ENCODE measurements at regions not wholly inside any gene's neighbourhood (a gene's known extent, or its start where the extent isn't known, plus 50 kb on each side); places are given as distances from the start of the nearest gene placed in this dataset.

- no peak overlapping the region for H3K27ac ChIP-seq (ENCODE audit: low read depth in 1 of 2, low read length in 2 of 2)
- Mint-ChIP-seq H3K4me1 (no peaks in the 10 kb centered on the region), H3K27me3 (ENCODE audit: low read depth in 3 of 3) (no peaks in the 10 kb centered on the region), H3K27ac (no peak overlapping the region), H3K4me3 (no peak overlapping the region), H3K9me3 (peaks cover 0 to 3% (median 0%) of the 10 kb centered on the region in 7 donors), H3K36me3 (no peaks in the 10 kb centered on the region)
- H3K79me2 ChIP-seq (ENCODE audit: insufficient read depth, low read length) = no peaks in the 10 kb centered on the region
- intact Hi-C loops (cut with micrococcal nuclease) = no loop called here
- TF ChIP-seq CTCF (IDR thresholded peaks at IDR 0.05) = no peak
- no peak for DNase-seq
- H3K4me3 ChIP-seq (replicated peaks in 1 of 3; ENCODE audit: low read depth in 2 of 3, low read length in 3 of 3) = no peak overlapping the region
- no peak overlapping the region for H3K4me2 ChIP-seq (replicated peaks; ENCODE audit: extremely low read depth, low read length, poor library complexity, severe bottlenecking)
- no peaks in the 10 kb centered on the region for H3K4me1 ChIP-seq (ENCODE audit: control insufficient read depth in 1 of 2, insufficient read depth in 2 of 2, low read length in 2 of 2)
- H3K36me3 ChIP-seq (replicated peaks in 1 of 2; ENCODE audit: control insufficient read depth in 1 of 2, insufficient read depth in 2 of 2, low read length in 2 of 2) = no peaks in the 10 kb centered on the region
- no peaks in the 10 kb centered on the region for H3K27me3 ChIP-seq (ENCODE audit: control insufficient read depth in 2 of 2, insufficient read depth in 2 of 2, low read length in 2 of 2)
- H4K20me1 ChIP-seq (ENCODE audit: insufficient read depth, low read length) = no peaks in the 10 kb centered on the region
- H2AFZ ChIP-seq (ENCODE audit: insufficient read depth, low read depth, low read length, poor library complexity, severe bottlenecking) = no peak overlapping the region
- no peak overlapping the region for H3K9ac ChIP-seq (ENCODE audit: insufficient read depth, low read length, poor library complexity, severe bottlenecking)
- WGBS (ENCODE audit: insufficient coverage) = 10% methylated on average over 2 of the region's 4 CpGs
- H3K9me3 ChIP-seq (replicated peaks in 1 of 2; ENCODE audit: control insufficient read depth in 1 of 2, insufficient read depth in 1 of 2, low read length in 2 of 2) = no peaks in the 10 kb centered on the region
Observed at GRCh38 chr6:95511404-95511803, 65.9 kb upstream of the MANEA start.

GRCh38 chr6:95515975-95516374 is 61.4 kb upstream of the MANEA start:
- Mint-ChIP-seq H3K27me3 (ENCODE audit: low read depth in 3 of 3) (no peaks in the 10 kb centered on the region), H3K4me1 (no peaks in the 10 kb centered on the region), H3K4me3 (no peak overlapping the region), H3K27ac (no peak overlapping the region), H3K9me3 (peaks cover 0 to 14% (median 4%) of the 10 kb centered on the region in 7 donors), H3K36me3 (no peaks in the 10 kb centered on the region)
- intact Hi-C loops (cut with micrococcal nuclease) = no loop called here
- Histone ChIP-seq H3K27ac (ENCODE audit: low read depth in 1 of 2, low read length in 2 of 2) (no peak overlapping the region), H3K9me3 (replicated peaks in 1 of 2; ENCODE audit: control insufficient read depth in 1 of 2, insufficient read depth in 1 of 2, low read length in 2 of 2) (peaks cover 4 to 15% of the 10 kb centered on the region in 2 donors), H3K36me3 (replicated peaks in 1 of 2; ENCODE audit: control insufficient read depth in 1 of 2, insufficient read depth in 2 of 2, low read length in 2 of 2) (no peaks in the 10 kb centered on the region), H3K4me1 (ENCODE audit: control insufficient read depth in 1 of 2, insufficient read depth in 2 of 2, low read length in 2 of 2) (no peaks in the 10 kb centered on the region), H2AFZ (ENCODE audit: insufficient read depth, low read depth, low read length, poor library complexity, severe bottlenecking) (no peak overlapping the region), H4K20me1 (ENCODE audit: insufficient read depth, low read length) (no peaks in the 10 kb centered on the region), H3K4me2 (replicated peaks; ENCODE audit: extremely low read depth, low read length, poor library complexity, severe bottlenecking) (no peak overlapping the region), H3K4me3 (replicated peaks in 1 of 3; ENCODE audit: low read depth in 2 of 3, low read length in 3 of 3) (no peak overlapping the region), H3K9ac (ENCODE audit: insufficient read depth, low read length, poor library complexity, severe bottlenecking) (no peak overlapping the region), H3K27me3 (ENCODE audit: control insufficient read depth in 2 of 2, insufficient read depth in 2 of 2, low read length in 2 of 2) (no peaks in the 10 kb centered on the region), H3K79me2 (ENCODE audit: insufficient read depth, low read length) (no peaks in the 10 kb centered on the region)
- no CpG with 5 or more reads among the region's 2 CpGs for WGBS (ENCODE audit: insufficient coverage)
- TF ChIP-seq CTCF (IDR thresholded peaks at IDR 0.05) = no peak
- no peak for DNase-seq

All from CD14-positive monocyte (primary cell).